ENCODE measurements at regions not wholly inside any gene's neighbourhood (a gene's known extent, or its start where the extent isn't known, plus 50 kb on each side); places are given as distances from the start of the nearest gene placed in this dataset.

DNA sequence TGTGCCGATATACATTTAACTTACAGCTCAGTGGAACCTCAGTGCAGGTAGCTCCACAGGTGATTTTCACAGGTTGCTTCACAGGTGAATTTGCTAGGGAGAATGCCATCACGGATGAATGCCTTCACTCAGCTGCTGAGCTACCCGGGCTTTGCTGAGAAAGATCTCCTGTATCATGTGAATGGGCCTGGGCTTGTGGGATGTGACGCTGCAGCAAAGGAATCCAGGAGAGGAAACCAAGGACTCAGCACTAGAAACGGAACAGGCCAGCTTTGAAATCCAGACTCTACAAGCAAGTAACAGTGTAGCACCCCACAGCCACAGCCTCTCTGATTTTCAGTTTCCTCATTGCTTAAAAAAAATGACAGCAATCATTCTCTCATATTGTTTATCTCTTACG, 271.4 kb upstream of the MAF start:
- TF ChIP-seq, protein P1, sequence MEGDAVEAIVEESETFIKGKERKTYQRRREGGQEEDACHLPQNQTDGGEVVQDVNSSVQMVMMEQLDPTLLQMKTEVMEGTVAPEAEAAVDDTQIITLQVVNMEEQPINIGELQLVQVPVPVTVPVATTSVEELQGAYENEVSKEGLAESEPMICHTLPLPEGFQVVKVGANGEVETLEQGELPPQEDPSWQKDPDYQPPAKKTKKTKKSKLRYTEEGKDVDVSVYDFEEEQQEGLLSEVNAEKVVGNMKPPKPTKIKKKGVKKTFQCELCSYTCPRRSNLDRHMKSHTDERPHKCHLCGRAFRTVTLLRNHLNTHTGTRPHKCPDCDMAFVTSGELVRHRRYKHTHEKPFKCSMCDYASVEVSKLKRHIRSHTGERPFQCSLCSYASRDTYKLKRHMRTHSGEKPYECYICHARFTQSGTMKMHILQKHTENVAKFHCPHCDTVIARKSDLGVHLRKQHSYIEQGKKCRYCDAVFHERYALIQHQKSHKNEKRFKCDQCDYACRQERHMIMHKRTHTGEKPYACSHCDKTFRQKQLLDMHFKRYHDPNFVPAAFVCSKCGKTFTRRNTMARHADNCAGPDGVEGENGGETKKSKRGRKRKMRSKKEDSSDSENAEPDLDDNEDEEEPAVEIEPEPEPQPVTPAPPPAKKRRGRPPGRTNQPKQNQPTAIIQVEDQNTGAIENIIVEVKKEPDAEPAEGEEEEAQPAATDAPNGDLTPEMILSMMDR (IDR thresholded peaks at IDR 0.05) = no peak
- no peak for TF ChIP-seq POLR2A (IDR thresholded peaks at IDR 0.05)
- no peak for TF ChIP-seq EP300 (IDR thresholded peaks at IDR 0.05)
